OCI-LY7 (cell line): ENCODE measurements at regions not wholly inside any gene's neighbourhood (a gene's known extent, or its start where the extent isn't known, plus 50 kb on each side); places are given as distances from the start of the nearest gene placed in this dataset.
"Not testable (repeated sequence)": the region's sequence is repeated elsewhere in the genome, so short reads cannot be mapped to it uniquely, and the experiment has no call there.

Experiments
- BruUV-seq: library from RNA; stranded (reverse); fragments of 400-500 nt; replicated peaks from 2 replicates; lab custom pipeline; 2021; lab: Mats Ljungman, UMichigan
- CTCF ChIA-PET: fragments of 300-600 bp; sonication (Branson Sonifier 250); formaldehyde crosslinking; loops from one replicate; lab custom pipeline; 2022; ENCODE audit warnings: antibody characterized with exemption; ENCODE audit not compliant: unreplicated experiment; lab: Charles Lee
- POLR2A ChIA-PET: fragments of 300-600 bp; sonication (Branson Sonifier 250); formaldehyde crosslinking; loops from one replicate; lab custom pipeline; 2022; ENCODE audit warnings: antibody characterized with exemption; lab: Charles Lee
- DNase-seq: peaks from one replicate; pipeline ENCODE4 v3.0.0-alpha.2; 2015; ENCODE audit warnings: low spot score
- H2AFZ ChIP-seq: fragments of 200-600 bp; sonication (generic), shearing (Covaris generic); 2 replicates; pipeline ENCODE4 v1.6.1; 2014; ENCODE audit warnings: mild to moderate bottlenecking, antibody characterized with exemption, low read length, moderate library complexity
- H3K27ac ChIP-seq: fragments of 200-600 bp; sonication (generic); 2 replicates; pipeline ENCODE4 v1.5.1; 2014; ENCODE audit warnings: mixed run types, low read depth, mild to moderate bottlenecking, moderate library complexity, low read length, inconsistent platforms; ENCODE audit not compliant: poor library complexity, severe bottlenecking
- H3K36me3 ChIP-seq: fragments of 200-600 bp; sonication (generic); 2 replicates; pipeline ENCODE4 v1.6.1; 2014; ENCODE audit warnings: mild to moderate bottlenecking, antibody characterized with exemption, low read length, moderate library complexity, mixed read lengths; ENCODE audit not compliant: insufficient read depth
- H3K4me1 ChIP-seq: fragments of 200-600 bp; sonication (generic); 2 replicates; pipeline ENCODE4 v1.5.1; 2014; ENCODE audit warnings: mild to moderate bottlenecking, low read length; ENCODE audit not compliant: insufficient read depth, poor library complexity, severe bottlenecking
- H3K4me2 ChIP-seq: fragments of 200-600 bp; sonication (generic); 2 replicates; pipeline ENCODE4 v1.6.1; 2014; ENCODE audit warnings: mild to moderate bottlenecking, low read length
- H3K4me3 ChIP-seq: fragments of 200-600 bp; sonication (generic); 2 replicates; pipeline ENCODE4 v1.5.1; 2014; ENCODE audit warnings: mild to moderate bottlenecking, low read depth, low read length; ENCODE audit not compliant: poor library complexity, severe bottlenecking
- H3K79me2 ChIP-seq: fragments of 200-600 bp; sonication (generic); 2 replicates; pipeline ENCODE4 v1.6.1; 2016; ENCODE audit warnings: low read depth, mild to moderate bottlenecking, low read length, moderate library complexity, mixed read lengths; ENCODE audit not compliant: insufficient read depth
- H3K9me2 ChIP-seq: fragments of 200-600 bp; sonication (generic); 2 replicates; pipeline ENCODE4 v1.6.1; 2016; ENCODE audit warnings: mild to moderate bottlenecking, low read length, mixed read lengths; ENCODE audit not compliant: insufficient read depth
- H3K9me3 ChIP-seq: fragments of 200-600 bp; sonication (generic); 2 replicates; pipeline ENCODE4 v1.6.1; 2014; ENCODE audit warnings: mild to moderate bottlenecking, mixed run types, low read length, mixed read lengths
- H4K20me1 ChIP-seq: fragments of 200-600 bp; sonication (generic); 2 replicates; pipeline ENCODE4 v1.6.1; 2014; ENCODE audit warnings: mild to moderate bottlenecking, antibody characterized with exemption, low read length, moderate library complexity, mixed read lengths; ENCODE audit not compliant: insufficient read depth
- EZH2phosphoT487 ChIP-seq: fragments of 200-600 bp; sonication (generic); IDR thresholded peaks from 2 replicates; pipeline ENCODE4 v1.6.1; 2018; ENCODE audit warnings: low read depth, borderline replicate concordance, mild to moderate bottlenecking, mixed run types, antibody characterized with exemption, low read length, moderate library complexity, mixed read lengths
- intact Hi-C: fragments of 100-400 bp; cut with micrococcal nuclease; formaldehyde crosslinking; loops from one replicate; pipeline ENCODE4 v1.10.0; 2022; ENCODE audit not compliant: unreplicated experiment
- TF ChIP-seq, protein P1 (sequence below): fragments of 200-600 bp; sonication (generic); conservative IDR thresholded peaks from 2 replicates; pipeline ENCODE4 v1.5.1; 2014; ENCODE audit warnings: mild to moderate bottlenecking, antibody characterized with exemption, low read length, moderate library complexity, mixed read lengths

DNA sequence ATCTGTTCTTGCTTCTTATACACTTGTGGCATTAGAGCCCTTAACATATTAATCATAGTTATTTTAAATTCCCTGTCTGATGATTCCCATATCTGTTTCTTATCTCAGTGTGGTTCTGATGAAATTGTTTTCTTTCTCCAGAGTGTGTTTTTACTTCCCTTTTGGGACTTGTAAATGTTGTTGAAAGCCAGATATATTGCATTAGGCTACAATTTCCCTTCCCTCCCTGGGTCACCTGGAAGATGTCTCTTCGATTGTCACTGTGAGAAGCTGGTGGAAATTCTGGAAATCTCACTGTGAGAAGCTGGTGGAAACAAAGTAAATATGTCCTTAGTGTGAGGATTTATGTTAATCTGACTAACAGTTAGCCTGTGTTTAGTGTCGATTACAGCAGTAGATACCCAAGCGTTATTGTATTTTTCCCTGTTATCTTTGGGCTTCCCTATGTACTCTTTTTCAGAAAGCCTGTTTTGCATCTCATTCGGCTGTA lies 717.3 kb downstream of the TRHDE start:
- TF ChIP-seq, protein P1, sequence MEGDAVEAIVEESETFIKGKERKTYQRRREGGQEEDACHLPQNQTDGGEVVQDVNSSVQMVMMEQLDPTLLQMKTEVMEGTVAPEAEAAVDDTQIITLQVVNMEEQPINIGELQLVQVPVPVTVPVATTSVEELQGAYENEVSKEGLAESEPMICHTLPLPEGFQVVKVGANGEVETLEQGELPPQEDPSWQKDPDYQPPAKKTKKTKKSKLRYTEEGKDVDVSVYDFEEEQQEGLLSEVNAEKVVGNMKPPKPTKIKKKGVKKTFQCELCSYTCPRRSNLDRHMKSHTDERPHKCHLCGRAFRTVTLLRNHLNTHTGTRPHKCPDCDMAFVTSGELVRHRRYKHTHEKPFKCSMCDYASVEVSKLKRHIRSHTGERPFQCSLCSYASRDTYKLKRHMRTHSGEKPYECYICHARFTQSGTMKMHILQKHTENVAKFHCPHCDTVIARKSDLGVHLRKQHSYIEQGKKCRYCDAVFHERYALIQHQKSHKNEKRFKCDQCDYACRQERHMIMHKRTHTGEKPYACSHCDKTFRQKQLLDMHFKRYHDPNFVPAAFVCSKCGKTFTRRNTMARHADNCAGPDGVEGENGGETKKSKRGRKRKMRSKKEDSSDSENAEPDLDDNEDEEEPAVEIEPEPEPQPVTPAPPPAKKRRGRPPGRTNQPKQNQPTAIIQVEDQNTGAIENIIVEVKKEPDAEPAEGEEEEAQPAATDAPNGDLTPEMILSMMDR = no peak
- TF ChIP-seq EZH2phosphoT487 = no peak
- no peaks in the 10 kb centered on the region for H3K36me3 ChIP-seq

DNA sequence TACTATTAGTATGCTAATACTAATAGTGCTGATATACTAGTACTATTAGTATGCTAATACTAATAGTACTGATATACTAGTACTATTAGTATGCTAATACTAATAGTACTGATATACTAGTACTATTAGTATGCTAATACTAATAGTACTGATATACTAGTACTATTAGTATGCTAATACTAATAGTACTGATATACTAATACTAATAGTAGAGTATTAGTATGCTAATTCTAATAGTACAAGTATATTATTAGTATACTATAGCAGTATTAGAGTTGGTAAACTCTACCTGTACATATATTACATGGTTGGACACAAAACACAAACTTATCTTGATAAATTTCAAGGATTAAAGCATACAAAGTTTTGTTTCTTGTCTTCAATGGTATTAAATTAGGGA lies 722.9 kb downstream of the TRHDE start:
- H3K27ac ChIP-seq, DNase-seq, H3K4me1 ChIP-seq, H3K36me3 ChIP-seq, H3K9me2 ChIP-seq, POLR2A ChIA-PET, H3K79me2 ChIP-seq, H3K9me3 ChIP-seq, H3K4me2 ChIP-seq, intact Hi-C loops, H3K4me3 ChIP-seq, BruUV-seq, CTCF ChIA-PET, H2AFZ ChIP-seq, H4K20me1 ChIP-seq: not testable (repeated sequence)

More for the DNA sequence above, 717.3 kb downstream of the TRHDE start:
- no TSS peak for BruUV-seq
- ChIA-PET POLR2A (no interaction called here), CTCF (no interaction called here)
- Histone ChIP-seq H3K9me3 (no peaks in the 10 kb centered on the region), H3K79me2 (no peaks in the 10 kb centered on the region), H2AFZ (no peak overlapping the region), H3K27ac (no peak overlapping the region), H3K9me2 (no peaks in the 10 kb centered on the region), H4K20me1 (no peaks in the 10 kb centered on the region), H3K4me3 (no peak overlapping the region), H3K4me2 (no peak overlapping the region), H3K4me1 (no peaks in the 10 kb centered on the region)
- no peak for DNase-seq
- intact Hi-C loops = no loop called here

DNA sequence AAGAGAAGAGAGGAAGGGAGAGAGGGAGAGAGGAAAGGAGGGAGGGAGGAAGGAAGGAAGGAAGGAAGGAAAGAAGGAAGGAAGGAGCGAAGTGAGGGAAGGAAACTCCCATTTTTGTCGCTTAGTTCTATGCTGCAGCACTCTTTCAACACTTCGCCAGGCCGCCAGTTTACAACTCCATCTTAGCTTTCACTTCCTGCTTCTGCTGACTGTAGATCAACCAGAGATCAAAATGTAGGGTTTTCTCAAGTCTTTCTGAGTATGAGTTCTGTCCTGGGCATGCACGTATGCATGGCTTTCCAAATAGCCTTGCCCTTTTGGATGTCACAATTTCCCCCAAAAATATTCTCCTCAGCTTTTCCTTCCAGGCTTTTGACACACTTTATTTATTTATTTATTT lies 723.4 kb downstream of the TRHDE start:
- Histone ChIP-seq H3K36me3 (no peaks in the 10 kb centered on the region), H3K4me1 (no peaks in the 10 kb centered on the region), H3K9me2 (no peaks in the 10 kb centered on the region), H3K4me3 (no peak overlapping the region), H3K79me2 (no peaks in the 10 kb centered on the region), H4K20me1 (no peaks in the 10 kb centered on the region), H3K9me3 (no peaks in the 10 kb centered on the region), H3K27ac (no peak overlapping the region), H3K4me2 (no peak overlapping the region), H2AFZ (no peak overlapping the region)
- TF ChIP-seq EZH2phosphoT487 = no peak
- TF ChIP-seq, protein P1 = no peak
- no TSS peak for BruUV-seq
- CTCF ChIA-PET = no interaction called here
- no peak for DNase-seq
- intact Hi-C loops = no loop called here
- POLR2A ChIA-PET = no interaction called here

DNA sequence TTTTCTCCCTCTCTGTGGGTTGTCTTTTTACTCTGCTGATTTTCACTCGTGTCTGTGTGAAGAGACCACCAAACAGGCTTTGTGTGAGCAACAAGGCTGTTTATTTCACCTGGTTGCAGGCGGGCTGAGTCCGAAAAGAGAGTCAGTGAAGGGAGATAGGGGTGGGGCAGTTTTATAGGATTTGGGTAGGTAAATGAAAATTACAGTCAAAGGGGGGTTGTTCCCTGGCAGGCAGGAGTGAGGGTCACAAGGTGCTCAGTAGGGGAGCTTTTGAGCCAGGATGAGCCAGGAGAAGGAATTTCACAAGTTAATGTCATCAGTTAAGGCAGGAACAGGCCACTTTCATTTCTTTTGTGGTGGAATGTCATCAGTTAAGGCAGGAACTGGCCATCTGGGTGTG lies 729.6 kb downstream of the TRHDE start:
- POLR2A ChIA-PET, intact Hi-C loops, H3K4me3 ChIP-seq, CTCF ChIA-PET, DNase-seq, H3K9me2 ChIP-seq, H2AFZ ChIP-seq, H3K4me1 ChIP-seq, H3K79me2 ChIP-seq, H3K27ac ChIP-seq, H3K4me2 ChIP-seq, BruUV-seq, H3K36me3 ChIP-seq, H3K9me3 ChIP-seq, H4K20me1 ChIP-seq: not testable (repeated sequence)

DNA sequence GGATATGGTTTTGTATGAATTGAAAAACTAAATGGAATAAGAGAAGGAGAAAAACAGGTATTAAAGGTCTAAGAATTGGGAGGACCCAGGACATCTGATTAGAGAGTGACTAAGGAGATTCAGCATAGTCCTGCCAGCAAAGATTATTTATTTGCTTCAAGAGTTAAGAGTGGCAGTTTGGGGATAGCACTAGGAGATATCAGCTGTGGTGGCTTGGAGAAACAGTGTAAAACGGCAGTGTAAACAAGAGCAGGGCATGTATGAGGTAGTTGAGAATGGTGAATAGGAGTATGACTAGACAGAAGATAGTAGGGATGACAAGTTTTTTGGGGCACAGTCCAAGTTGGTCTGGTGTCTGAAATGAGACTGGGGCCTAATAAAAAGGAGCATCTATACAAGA lies 730.3 kb downstream of the TRHDE start:
- H3K36me3 ChIP-seq, H3K79me2 ChIP-seq, intact Hi-C loops, H3K4me2 ChIP-seq, DNase-seq, H3K9me3 ChIP-seq, H3K27ac ChIP-seq, H3K4me1 ChIP-seq, H3K4me3 ChIP-seq, H2AFZ ChIP-seq, BruUV-seq, CTCF ChIA-PET, H4K20me1 ChIP-seq, H3K9me2 ChIP-seq: not testable (repeated sequence)
- POLR2A ChIA-PET = interaction anchor here (0.6 kb wide), 1 partner anchor 262 kb away, joined by 3 read pairs; no protein-coding TSS in a partner anchor
